GM18511 (cell line): ENCODE measurements at regions not wholly inside any gene's neighbourhood (a gene's known extent, or its start where the extent isn't known, plus 50 kb on each side); places are given as distances from the start of the nearest gene placed in this dataset.

ENCODE experiments used
- ATAC-seq: cut with Tn5 transposase; IDR thresholded peaks from one replicate; pipeline ENCODE4 v1.9.1; 2021; ENCODE audit warnings: mild to moderate bottlenecking, moderate library complexity; ENCODE audit not compliant: unreplicated experiment

DNA sequence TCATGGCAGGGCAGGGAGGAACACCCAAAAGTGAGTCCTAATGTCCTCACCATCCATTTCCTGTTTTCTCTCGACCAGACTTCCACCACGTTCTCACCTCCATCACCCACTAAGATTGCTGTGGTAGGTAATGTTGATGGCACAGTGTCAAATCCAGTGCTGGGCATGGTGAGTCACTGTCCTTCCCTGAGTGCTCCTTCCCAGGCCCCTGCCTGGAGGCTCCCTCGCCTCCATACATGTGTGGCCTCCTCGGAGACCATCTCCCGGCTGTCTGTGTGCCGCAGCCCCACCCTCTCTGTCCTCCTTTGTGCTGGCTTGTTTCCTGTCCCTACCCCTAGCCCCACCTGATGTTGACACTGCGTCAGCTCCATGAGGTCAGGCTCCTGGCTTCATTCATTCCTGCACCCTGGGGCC lies 177.5 kb downstream of the SYK start:
- no peak for ATAC-seq

DNA sequence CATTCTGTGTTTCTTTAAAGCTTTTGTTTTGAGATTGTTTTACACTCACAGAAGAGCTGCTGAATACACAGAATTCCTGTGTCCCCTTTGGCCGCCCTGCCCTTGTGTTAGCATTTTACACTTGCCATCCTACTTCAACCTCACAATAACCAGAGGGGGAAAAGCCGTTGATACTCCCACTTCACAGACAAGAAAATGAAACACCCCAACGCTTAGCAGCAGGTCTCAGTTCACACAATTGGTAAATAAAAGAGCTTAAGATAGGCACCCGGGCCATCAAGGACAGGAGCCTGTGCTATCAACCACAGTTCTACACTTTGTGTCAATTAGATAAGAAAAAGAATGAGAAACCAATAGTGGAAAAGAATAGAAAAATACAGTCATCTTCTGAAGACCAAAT lies 178.0 kb downstream of the SYK start:
- ATAC-seq, result no peak

DNA sequence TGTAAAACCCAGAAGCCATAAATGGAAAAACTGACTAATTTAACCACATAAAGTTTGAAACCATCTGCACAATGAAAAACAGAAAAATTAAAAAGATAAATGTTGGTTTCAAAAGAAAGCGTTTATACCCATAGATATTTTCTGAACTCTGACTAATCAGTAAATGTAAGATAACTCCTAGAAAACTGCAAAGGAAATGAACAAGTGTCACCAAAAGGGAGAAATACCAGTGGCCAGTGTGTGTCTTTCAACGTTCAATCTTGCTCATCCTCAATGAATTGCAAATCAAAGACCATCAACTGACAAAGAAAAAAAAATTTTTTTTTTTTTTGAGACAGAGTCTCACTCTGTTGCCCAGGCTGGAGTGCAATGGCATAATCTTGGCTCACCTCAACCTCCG lies 180.1 kb downstream of the SYK start:
- no peak for ATAC-seq

DNA sequence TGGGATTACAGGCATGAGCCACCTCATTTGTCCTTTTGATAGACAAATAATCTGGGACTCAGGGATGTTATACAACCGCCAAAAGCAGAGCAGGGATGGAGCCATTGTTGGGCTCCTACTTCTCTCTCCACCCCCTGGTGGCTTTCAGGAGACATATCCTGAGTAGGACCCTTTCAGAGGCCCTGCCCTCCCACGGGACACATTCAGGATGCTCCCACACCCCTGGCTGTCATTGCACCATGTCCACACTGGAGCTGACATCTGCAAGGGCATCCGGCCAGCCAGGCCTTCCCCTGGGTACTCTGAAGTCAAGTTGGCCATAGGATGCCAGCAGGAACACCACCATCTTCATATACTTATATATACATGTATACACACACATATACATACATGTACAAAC lies 181.8 kb downstream of the SYK start:
- ATAC-seq, result no peak

DNA sequence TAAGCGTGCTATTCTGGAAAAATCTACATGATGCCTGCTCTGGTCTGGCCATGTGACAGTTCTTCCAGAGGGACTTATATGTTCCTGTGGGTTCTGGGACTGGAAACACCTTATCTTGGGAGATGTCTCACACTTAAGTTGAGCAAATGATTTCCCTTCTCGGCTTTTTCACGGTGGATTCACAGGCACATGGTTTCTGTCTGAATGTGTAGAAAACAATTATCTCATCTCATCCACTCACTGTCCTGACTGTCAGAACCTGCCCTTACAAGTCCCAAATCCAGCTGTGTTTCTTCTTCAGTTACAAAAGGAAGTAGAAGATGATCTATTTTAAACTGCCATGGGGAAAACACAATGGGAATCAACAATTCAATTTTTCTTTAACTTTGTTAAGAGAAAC lies 184.0 kb downstream of the SYK start:
- no peak for ATAC-seq

DNA sequence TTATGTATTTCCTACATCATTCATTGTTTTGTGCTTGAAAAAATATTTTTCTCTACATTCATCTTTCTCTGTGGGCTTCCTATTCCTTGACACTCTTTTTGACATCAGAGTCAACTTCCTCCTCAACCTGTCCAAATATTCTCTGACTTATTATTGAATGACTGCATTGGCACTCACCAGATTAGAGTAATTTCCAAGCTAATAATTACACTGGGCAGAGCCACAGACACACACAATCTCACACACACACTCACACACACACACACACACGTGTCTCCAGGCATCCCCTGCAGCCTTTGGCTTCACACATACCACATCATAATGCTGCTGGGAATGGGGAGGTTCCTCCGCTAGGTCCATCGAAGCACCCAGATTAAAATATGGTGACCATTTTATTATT lies 184.5 kb downstream of the SYK start:
- ATAC-seq, result no peak

GRCh38 chr9:90987566-90987965 lies 185.9 kb downstream of the SYK start:
- ATAC-seq, result no peak

DNA sequence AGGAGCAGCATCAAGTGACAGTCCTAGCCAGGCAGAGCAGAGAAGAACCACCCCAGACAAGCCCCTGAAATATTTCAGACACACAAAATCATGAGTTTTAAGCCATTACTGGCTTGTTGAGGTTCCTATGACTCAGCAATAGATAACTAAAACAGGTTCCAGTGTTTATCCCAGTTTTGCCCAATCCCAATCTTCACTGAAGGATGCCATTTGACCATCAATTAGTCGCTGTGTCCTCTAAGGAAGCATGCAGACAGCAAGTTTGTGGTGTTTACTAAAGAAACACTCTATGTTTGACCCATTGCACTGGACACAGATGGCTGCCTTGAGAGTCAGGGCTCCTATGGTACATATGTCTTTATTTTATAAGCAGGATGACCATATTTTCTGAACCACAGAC lies 186.7 kb downstream of the SYK start:
- no peak for ATAC-seq

DNA sequence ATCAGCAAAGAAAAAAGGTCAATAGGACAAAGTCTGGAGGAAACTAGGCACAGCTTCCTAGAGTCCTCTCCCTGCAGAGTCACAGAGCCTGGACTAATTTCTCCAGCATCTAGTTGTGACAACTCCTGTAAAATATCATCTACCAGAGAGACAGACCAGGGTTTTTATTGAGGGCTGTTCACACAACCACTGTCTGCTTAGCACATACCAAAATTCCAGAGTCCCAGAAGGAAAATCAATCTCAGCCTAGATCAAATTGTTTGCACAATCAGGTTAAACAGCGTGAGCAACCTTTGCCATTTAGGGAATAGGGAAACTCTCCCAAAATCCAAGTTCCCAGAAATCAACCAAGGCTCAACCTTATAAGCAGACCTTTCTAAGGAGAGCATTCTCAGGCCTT lies 190.3 kb downstream of the SYK start:
- no peak for ATAC-seq

GRCh38 chr9:90995516-90995915 lies 193.9 kb downstream of the SYK start:
- no peak for ATAC-seq

- no peak for ATAC-seq
Measured at GRCh38 chr9:90996154-90997065, 194.8 kb downstream of the SYK start.

DNA sequence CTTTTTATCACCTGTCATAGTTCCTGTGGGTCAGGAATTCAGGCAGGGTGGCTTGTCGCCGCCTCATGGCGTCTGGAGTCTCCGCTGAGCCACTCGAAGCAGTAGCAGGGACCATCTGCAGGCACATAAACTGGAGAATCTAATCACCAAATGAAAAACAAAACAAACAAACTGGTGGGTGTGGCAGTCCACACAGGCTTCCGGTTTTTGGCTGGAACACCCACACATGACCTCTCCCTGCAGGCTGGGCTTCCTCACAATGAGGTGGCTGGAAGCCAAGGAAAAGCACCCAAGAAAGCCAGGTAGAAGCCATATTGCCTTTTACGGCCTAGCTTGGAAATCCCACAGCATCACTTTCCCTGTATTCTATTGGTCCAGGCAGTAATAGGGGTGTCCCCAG lies 197.0 kb downstream of the SYK start:
- ATAC-seq, result no peak

DNA sequence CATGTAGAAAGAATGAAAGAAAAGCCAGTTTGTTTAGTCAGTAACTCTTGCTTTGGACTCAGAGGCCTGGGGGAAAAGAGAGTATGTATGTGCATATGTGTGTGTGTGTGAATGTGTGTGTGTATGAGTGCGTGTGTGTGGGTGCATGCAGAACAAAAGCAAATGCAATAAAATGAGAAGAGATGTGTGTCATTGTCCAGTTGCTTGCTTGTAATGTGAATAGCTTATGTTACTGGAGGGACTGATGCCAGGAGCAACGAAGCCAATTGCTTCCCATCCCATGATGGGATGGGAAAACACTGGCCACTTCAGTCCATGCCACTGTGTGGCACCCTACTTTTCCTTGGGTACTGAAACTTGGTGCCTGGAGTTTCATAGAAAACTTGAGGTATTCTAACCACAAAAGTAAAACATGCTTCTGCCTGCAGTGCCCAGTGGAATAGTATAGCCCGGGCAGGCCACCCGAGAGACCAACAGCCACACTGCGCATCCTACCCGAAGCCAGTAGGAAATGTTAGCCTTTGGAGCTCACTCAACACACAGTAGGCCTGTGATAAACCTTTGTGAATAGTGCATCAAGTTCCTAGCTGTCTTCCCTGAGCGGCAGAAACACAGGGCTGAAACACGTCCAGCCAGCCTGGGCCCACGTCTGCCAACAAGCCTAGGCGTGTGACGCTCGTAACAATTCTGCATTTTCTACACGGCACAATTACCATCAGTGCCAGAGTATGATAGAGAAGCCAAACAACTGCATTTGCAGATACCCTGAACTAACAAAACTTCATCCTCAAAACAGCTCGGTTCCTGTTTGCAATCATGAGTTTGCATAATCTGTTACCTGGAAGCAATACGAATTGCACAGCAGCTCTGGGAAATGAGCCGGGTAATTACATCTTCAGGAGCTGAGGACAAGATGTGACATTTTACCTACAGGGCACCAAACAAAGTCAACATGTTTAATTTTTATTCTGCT lies 198.1 kb downstream of the SYK start:
- no peak for ATAC-seq

DNA sequence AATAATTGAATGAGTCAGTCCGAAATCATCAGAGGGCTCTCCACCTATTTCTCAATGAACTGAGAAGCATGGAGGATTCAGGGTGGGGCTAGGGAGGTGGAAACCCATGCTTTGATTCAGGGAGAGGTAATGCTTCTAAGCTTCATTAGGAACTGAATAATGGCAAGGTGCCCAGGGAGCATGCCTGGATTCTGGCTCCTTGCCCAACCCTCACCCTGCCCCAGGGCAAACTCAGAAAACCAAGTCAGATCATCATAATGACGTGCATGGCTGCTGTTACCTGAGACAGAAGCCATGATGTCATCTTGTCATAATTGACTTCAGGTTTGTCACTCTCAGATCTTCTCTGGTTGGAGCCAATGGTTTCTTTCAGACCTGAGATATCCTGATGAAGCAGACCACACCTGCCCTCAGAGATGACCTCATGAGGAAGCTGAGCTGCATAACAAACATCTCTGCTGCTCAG lies 199.6 kb downstream of the SYK start:
- ATAC-seq, result no peak

DNA sequence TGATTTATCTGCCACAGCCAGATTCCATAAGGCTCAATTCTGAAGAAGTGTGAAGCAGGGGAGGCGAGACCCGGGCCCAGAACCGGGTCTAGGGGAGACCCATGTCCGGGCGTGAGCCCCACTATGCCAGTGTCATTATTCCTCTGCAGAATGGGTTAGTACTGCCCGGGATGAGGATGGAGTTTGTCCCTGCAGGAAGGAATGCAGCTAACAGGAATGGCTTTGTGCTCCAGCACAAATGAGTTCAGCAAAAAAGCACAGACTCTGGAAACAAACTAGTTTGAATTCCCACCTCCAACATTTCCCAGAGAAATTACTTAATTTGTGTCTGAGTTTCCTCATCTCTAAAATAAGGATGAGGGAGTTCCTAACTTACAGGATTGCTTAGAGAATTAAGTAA lies 202.9 kb downstream of the SYK start:
- no peak for ATAC-seq

DNA sequence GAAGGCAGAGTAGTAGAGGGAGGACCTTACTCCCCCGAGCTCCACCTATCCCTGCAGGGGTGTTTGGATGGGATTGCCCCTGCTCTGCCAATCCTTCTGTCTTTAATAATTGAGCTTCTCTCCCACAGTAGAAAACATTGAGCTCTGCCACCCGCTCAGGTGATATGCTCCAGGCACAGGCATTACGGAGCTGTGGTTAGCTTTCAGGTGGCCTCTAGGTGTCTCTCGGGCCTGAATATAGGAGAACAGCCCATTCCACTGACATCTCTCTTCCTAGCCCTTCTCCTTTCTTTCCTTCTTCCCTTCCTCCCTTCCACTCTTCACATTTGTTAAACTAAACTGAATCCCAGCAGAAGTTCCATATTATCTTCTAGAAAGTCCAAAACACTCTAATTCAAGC lies 203.4 kb downstream of the SYK start:
- no peak for ATAC-seq

GRCh38 chr9:91006046-91006445 lies 204.4 kb downstream of the SYK start:
- ATAC-seq, result no peak

DNA sequence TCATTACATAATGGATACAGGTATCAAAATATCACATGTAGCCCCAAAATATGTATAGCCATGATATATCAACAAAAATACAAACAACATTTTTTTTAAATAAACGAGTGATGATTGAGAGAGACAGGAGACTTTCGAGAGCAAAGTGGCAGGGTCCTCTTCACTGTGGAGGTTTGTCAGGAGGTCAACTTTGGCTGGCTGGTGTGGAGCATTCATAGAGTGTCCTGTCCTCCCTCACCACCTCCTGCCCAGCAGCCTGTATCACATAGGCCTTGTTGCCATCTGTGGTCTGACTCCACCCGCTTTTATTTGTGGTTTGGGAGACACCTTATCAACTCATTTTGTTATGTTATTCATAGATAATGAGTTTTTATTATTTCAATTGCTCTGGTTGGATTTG lies 206.9 kb downstream of the SYK start:
- ATAC-seq, result no peak

DNA sequence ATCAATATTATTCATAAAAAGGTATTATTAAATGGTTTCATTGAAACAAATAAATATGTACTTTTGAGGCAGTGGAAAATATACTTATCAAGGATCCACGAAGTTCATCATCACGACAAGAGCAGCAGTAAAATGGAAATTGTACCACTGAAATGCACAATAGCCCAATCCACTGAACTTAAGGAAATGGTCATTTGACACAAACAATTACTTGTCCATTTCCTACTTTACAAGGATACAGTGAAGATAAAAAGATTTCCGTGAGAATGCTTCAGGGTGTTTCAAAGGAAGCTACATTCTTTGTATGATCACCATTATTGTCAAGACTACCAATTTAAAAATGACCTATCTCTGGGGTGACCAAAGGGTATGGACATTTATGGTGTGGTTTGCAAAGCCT lies 210.3 kb downstream of the SYK start:
- ATAC-seq, result no peak

GRCh38 chr9:91012933-91013841 lies 211.6 kb downstream of the SYK start:
- ATAC-seq, result no peak

DNA sequence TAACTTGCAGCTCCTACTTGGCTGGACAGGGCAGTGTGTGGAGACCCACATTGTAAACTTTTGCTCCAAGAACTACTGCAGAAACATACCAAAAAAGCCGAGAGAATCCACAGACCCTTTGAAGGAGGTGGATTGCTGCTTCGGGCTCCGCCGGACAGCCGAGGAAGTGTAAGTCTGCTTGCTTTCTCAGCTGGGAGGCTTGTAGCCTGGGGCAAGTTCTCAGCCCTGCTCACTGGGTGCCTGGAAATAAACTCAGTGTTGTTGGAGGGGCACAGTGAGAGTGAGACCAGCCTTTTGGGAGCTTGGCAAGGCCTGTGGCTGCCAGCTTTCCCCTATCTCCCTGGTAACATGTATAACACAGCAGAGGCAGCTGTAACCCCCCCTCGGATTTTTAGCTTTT lies 215.6 kb downstream of the SYK start:
- no peak for ATAC-seq
